HFF-Myc (cell line): ENCODE measurements at regions not wholly inside any gene's neighbourhood (a gene's known extent, or its start where the extent isn't known, plus 50 kb on each side); places are given as distances from the start of the nearest gene placed in this dataset.

Experiments
- DNase-seq: peaks from one replicate; pipeline ENCODE4 v3.0.0-alpha.2; 2011; ENCODE audit warnings: low read depth; ENCODE audit errors: extremely low read depth
- H3K4me3 ChIP-seq: replicated peaks from 2 replicates; pipeline ENCODE4 v1.5.1; 2011; ENCODE audit warnings: low read depth, mild to moderate bottlenecking, control low read depth, low read length
- CTCF ChIP-seq: IDR thresholded peaks from 2 replicates; pipeline ENCODE4 v1.5.1; 2012; ENCODE audit warnings: mild to moderate bottlenecking, low read depth, low read length, control low read depth; ENCODE audit errors: missing control alignments

GRCh38 chrX:10875995-10876394 lies 235.1 kb upstream of the HCCS start:
- DNase-seq, result no peak
- no peak overlapping the region for H3K4me3 ChIP-seq
- no peak for TF ChIP-seq CTCF

GRCh38 chrX:10882484-10882883 lies 228.6 kb upstream of the HCCS start:
- no peak for DNase-seq
- no peak for TF ChIP-seq CTCF
- no peak overlapping the region for H3K4me3 ChIP-seq

GRCh38 chrX:10884246-10884645 lies 226.9 kb upstream of the HCCS start:
- no peak overlapping the region for H3K4me3 ChIP-seq
- no peak for DNase-seq
- TF ChIP-seq CTCF, result no peak

- TF ChIP-seq CTCF, result no peak
- no peak overlapping the region for H3K4me3 ChIP-seq
- no peak for DNase-seq
Measured at GRCh38 chrX:10892621-10893225, 218.4 kb upstream of the HCCS start.

GRCh38 chrX:10893366-10893765 lies 217.8 kb upstream of the HCCS start:
- no peak overlapping the region for H3K4me3 ChIP-seq
- no peak for TF ChIP-seq CTCF
- no peak for DNase-seq

GRCh38 chrX:10893976-10894375 lies 217.2 kb upstream of the HCCS start:
- H3K4me3 ChIP-seq, result no peak overlapping the region
- no peak for DNase-seq
- TF ChIP-seq CTCF, result no peak

- no peak for TF ChIP-seq CTCF
- no peak for DNase-seq
- no peak overlapping the region for H3K4me3 ChIP-seq
Measured at GRCh38 chrX:10897768-10898167, 213.4 kb upstream of the HCCS start.
